Fibroblast of the aortic adventitia (primary cell): ENCODE measurements at regions not wholly inside any gene's neighbourhood (a gene's known extent, or its start where the extent isn't known, plus 50 kb on each side); places are given as distances from the start of the nearest gene placed in this dataset.

Experiments
- DNase-seq: peaks from one replicate; pipeline ENCODE4 v3.0.0-alpha.2; 2010; ENCODE audit warnings: low read depth
- H3K4me3 ChIP-seq: 2 replicates; pipeline ENCODE4 v1.5.1; 2011; ENCODE audit warnings: low read depth, mild to moderate bottlenecking, control low read depth, low read length, moderate library complexity
- TF ChIP-seq, protein P1 (sequence below): IDR thresholded peaks from 2 replicates; pipeline ENCODE4 v1.5.1; 2011; ENCODE audit warnings: mild to moderate bottlenecking, low read length, control low read depth, inconsistent platforms; ENCODE audit not compliant: insufficient read depth

DNA sequence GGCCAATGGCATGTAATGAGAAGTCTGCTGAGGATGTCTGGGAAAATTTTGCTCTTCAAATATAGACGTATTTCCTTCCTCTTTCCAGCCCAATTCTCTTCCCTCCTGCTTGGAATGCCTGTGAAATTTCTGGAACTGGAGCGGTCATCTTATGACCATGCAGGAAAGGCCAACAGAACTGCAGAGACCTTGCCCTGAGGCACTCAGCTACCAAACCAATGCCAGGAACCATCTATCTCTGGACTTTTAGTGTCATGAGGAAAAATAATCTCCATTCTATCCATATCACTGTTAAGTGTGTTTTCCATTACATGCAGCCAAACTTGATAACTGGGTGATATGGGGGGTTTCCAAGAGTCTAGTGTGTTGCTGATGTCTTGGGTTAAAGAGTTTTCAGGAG lies 363.7 kb downstream of the SLC4A3 start:
- TF ChIP-seq, protein P1, sequence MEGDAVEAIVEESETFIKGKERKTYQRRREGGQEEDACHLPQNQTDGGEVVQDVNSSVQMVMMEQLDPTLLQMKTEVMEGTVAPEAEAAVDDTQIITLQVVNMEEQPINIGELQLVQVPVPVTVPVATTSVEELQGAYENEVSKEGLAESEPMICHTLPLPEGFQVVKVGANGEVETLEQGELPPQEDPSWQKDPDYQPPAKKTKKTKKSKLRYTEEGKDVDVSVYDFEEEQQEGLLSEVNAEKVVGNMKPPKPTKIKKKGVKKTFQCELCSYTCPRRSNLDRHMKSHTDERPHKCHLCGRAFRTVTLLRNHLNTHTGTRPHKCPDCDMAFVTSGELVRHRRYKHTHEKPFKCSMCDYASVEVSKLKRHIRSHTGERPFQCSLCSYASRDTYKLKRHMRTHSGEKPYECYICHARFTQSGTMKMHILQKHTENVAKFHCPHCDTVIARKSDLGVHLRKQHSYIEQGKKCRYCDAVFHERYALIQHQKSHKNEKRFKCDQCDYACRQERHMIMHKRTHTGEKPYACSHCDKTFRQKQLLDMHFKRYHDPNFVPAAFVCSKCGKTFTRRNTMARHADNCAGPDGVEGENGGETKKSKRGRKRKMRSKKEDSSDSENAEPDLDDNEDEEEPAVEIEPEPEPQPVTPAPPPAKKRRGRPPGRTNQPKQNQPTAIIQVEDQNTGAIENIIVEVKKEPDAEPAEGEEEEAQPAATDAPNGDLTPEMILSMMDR = no peak
- no peak overlapping the region for H3K4me3 ChIP-seq
- peak; percentile 86 for DNase-seq

DNA sequence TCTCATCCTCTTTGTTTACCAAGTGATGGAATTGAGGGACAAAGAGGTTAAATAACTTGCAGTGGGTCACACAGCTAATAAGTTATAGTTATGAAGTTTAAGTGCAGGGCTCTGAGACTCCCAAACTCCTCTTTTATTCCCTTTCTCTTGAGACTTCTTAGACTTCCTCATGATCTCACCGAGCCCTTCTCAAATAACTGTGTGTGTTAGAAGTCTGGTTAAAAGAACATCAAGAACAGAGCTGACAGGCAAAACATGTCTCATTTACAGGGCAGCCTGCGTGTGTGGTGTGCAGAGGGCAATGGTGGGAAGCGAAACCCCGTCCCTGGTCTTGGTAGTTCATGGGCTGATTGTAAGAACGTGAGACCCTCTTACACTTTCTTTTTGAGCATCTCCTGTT lies 368.0 kb downstream of the SLC4A3 start:
- TF ChIP-seq, protein P1 = no peak
- DNase-seq = no peak
- H3K4me3 ChIP-seq = no peak overlapping the region

DNA sequence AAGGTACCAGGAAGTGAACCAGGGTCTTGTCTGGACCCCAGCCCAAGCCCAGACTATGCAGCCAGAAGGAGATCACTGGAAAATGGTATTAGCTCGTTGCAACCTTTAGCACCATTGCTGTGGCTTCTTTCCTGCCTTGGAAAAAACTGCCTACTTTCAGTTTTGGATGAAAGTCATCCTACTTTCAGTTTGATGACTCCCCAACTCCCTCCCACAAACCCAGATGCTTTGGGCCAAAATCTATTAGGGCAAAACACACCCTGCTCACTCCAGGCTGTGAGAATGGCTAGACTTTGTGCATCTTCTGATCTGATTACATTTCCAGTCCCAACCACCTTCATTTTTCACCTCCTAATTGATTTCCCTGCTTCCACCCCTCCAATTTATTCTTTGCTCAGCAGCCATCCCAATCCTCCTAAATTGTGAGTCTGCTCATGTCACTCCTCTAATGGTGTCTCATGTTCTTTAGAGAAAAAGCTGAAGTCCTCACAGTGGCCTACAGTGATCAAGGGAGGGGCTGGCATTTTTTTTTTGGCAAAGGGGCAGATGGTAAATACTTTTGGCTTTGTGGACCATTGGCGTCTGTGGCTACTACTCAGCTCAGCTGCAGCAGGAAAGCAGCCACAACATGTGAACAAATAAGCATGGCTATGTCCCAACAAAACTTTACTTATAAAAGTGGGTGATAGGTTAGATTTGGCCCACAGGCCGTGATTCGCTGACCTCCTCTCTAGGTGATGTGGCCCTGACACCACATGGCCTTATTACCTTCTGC lies 368.7 kb downstream of the SLC4A3 start:
- H3K4me3 ChIP-seq = no peak overlapping the region
- no peak for DNase-seq
- TF ChIP-seq, protein P1 = no peak

DNA sequence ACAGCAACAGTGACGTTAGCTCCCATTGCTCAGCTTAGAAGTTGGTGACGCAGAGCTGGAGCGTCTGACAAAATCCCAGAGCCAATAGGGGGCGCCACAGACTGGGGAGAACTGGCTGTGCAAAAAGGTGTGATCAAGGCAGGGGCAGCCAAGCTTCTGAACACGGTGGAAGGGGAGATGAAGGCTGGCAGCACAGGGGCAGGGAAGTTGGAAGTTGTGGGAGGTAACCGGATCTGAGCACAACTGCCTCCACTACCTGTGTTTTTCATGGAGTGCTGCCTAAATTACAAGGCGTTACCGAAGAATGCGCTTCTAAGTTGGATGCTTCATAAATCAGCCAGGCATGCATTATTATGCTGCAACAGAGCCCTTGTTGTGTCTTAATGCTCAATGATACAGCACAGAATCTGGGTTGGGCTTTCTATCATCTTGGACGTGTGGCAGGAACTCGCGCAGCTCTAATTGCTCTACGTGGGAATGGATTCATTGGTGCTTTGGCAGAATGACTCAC lies 370.0 kb downstream of the SLC4A3 start:
- no peak overlapping the region for H3K4me3 ChIP-seq
- DNase-seq = peak; percentile 87
- TF ChIP-seq, protein P1 = peak; percentile 76

DNA sequence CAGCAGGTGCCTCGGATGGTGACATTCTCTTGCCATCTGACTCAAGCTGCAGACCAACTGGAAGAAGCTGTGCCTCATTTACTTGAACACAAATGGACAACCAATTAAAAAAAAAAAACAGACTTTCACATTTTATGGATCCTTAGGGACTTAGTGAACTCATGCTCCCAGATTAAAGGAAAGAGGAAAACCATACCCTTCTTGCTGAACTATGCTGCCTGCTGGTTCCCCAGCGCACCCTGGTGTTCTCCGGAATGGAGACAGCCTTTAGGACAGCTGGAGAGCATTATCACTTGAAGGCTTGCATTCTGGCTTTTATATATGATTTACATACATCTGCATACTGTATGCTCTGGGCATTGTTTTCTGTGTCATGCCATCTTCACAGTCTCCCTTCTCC lies 370.7 kb downstream of the SLC4A3 start:
- no peak overlapping the region for H3K4me3 ChIP-seq
- DNase-seq = no peak
- TF ChIP-seq, protein P1 = peak; percentile 16

DNA sequence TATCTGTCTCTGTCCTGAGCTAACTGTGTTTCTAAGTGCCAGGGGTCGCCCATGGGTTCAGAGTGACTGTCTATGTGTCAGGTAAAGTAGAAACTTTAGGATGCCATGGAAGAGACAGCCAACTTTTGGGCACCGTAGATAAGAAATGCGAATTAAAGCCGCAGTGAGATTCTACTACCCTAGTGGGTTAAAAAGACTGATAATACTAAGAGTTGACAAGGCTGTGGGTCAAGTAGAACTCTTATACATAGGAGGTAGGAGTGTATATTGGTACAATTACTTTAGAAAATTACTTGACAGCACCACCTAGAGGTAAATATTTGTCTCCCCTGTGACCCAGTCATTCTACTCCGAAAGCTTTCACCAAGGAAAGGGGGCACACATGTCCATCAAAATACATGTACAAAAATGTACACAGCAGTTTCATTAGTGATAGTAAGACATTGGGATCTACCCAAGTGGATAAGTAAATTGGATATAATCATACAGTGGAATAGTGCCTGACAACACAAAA lies 371.3 kb downstream of the SLC4A3 start:
- no peak for DNase-seq
- TF ChIP-seq, protein P1 = no peak
- H3K4me3 ChIP-seq = no peak overlapping the region

DNA sequence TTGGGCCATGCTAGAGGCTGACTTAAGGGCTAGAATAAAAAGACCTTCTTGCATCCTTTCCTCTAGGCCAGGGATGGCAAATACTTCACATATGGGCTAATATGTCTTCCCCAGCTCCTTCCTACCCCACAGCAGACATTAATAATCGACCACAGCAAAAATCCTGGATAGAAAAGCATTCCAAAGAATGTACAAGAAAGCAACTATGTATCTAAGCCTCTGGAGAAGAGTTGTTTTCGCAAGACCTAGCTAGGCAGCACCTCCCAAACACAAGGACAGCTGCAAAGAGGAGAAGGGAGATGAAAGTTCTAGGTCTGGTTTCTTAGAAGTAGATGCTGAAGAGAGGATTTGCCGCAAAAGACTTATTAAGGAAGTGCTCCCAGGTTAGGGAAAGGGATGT lies 372.6 kb downstream of the SLC4A3 start:
- no peak overlapping the region for H3K4me3 ChIP-seq
- TF ChIP-seq, protein P1 = no peak
- DNase-seq = no peak
